Stimulated activated CD4-positive, alpha-beta T cell treated with anti-CD3 and anti-CD28 coated beads, Interleukin-4, amount 100 ng/mL, for 24 hours (primary cell): ENCODE measurements at regions not wholly inside any gene's neighbourhood (a gene's known extent, or its start where the extent isn't known, plus 50 kb on each side); places are given as distances from the start of the nearest gene placed in this dataset.

Experiments used
- DNase-seq: peaks from one replicate; pipeline ENCODE4 v3.0.0-alpha.2; 2020

- DNase-seq: no peak
These were observed 242.1 kb upstream of the DYNLRB2 start for GRCh38 chr16:80298676-80299075.

- DNase-seq: no peak
These were observed 244.8 kb upstream of the DYNLRB2 start for GRCh38 chr16:80296034-80296433.

- DNase-seq: no peak
These were observed 246.6 kb upstream of the DYNLRB2 start for GRCh38 chr16:80294172-80294571.

GRCh38 chr16:80288616-80289015 lies 252.2 kb upstream of the DYNLRB2 start:
- DNase-seq: no peak

- DNase-seq: no peak
These were observed 253.1 kb upstream of the DYNLRB2 start for GRCh38 chr16:80287674-80288073.

- DNase-seq: no peak
These were observed 255.7 kb upstream of the DYNLRB2 start for GRCh38 chr16:80285104-80285503.

- no peak for DNase-seq
These were observed 257.1 kb upstream of the DYNLRB2 start for GRCh38 chr16:80283466-80284392.

GRCh38 chr16:80280557-80280956 lies 260.2 kb upstream of the DYNLRB2 start:
- DNase-seq: no peak

- no peak for DNase-seq
These were observed 261.1 kb upstream of the DYNLRB2 start for GRCh38 chr16:80279656-80280055.

GRCh38 chr16:80277182-80277581 lies 263.6 kb upstream of the DYNLRB2 start:
- DNase-seq: no peak

GRCh38 chr16:80274576-80275191 lies 266.1 kb upstream of the DYNLRB2 start:
- DNase-seq: no peak

- no peak for DNase-seq
These were observed 266.9 kb upstream of the DYNLRB2 start for GRCh38 chr16:80273635-80274538.

GRCh38 chr16:80265624-80266306 lies 275.0 kb upstream of the DYNLRB2 start:
- DNase-seq: no peak

GRCh38 chr16:80263848-80264694 lies 276.7 kb upstream of the DYNLRB2 start:
- DNase-seq: no peak

- DNase-seq: no peak
These were observed 277.5 kb upstream of the DYNLRB2 start for GRCh38 chr16:80263181-80263823.

GRCh38 chr16:80260906-80261311 lies 279.9 kb upstream of the DYNLRB2 start:
- DNase-seq: no peak

GRCh38 chr16:80259290-80259805 lies 281.4 kb upstream of the DYNLRB2 start:
- DNase-seq: no peak

GRCh38 chr16:80258407-80258806 lies 282.4 kb upstream of the DYNLRB2 start:
- no peak for DNase-seq

- no peak for DNase-seq
These were observed 285.8 kb upstream of the DYNLRB2 start for GRCh38 chr16:80254970-80255369.

GRCh38 chr16:80253741-80254140 lies 287.1 kb upstream of the DYNLRB2 start:
- no peak for DNase-seq

GRCh38 chr16:80250381-80250780 lies 290.4 kb upstream of the DYNLRB2 start:
- DNase-seq: no peak
